IPS DF 19.7 (cell line): ENCODE measurements at regions not wholly inside any gene's neighbourhood (a gene's known extent, or its start where the extent isn't known, plus 50 kb on each side); places are given as distances from the start of the nearest gene placed in this dataset.
A peak's percentile ranks its signal among the peaks of the same experiment; 100 is the strongest.

ENCODE experiments used
- DNase-seq: peaks from one replicate; pipeline ENCODE4 v3.0.0-alpha.2; 2013; ENCODE audit warnings: low read depth, low spot score

DNA sequence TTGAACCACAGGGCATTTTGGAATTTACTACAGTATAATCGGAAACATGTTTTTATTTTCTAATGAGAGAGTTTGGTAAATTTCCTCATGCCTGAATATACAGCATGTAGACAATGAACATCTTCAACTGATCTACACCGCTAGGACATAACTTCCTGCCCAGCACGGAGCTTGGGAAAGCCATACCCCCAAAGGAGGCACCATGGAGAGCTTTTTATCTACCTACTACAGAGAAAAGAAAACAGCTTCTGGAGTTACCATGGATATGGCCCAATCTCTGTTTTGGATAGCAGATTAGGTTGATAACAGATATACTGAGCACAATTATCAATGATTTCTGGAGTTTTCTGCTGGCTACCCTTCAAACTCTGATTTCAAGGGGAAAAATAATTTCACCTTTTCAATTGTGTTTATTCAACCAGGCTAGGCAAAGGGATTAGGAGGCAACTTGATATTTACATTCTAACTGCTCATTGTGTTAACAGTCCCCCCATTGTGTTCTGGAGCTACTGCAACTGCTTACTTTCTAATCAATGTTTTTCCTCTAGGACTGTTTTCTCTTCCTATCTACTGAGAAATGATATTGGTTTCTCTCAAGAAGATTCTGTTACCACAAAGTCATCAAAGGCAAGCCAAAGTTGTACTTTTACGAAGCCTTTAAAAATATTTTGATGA is 123.0 kb upstream of the ARHGAP28 start:
- no peak for DNase-seq

GRCh38 chr18:6607343-6607742 is 122.2 kb upstream of the ARHGAP28 start:
- DNase-seq: no peak

DNA sequence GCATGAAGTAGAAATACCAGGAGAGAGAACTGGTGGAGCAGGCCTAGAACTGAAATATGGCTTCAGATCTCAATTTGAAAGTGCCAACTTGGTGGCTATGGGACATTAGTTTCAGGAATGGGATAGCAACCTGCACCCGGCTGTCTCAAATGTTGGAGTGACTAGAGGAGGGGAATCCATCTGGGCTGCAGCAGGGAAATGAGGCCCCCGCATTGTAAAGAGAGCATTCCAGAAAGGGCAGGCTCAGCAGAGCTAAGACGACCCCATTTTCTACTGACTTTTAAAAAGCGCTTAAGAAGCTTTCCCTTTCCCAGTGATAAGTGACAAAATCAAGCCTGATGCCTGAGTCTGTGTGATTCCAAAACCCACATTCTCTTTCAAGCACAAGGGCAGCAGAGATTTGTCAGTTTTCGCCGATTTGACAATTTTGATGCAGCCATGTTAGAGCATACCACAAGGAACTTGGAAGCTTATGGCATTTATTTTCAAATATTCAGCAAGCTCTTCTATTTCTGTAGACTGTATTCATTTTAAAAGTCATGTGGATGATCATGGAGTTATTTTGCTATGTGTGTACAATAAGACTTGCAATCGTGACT is 119.8 kb upstream of the ARHGAP28 start:
- no peak for DNase-seq

- DNase-seq: no peak
These were observed 119.0 kb upstream of the ARHGAP28 start for GRCh38 chr18:6610466-6610865.

- DNase-seq: peak; percentile 65
These were observed 115.9 kb upstream of the ARHGAP28 start for GRCh38 chr18:6613581-6613980.

- no peak for DNase-seq
These were observed 114.6 kb upstream of the ARHGAP28 start for GRCh38 chr18:6614952-6615351.

GRCh38 chr18:6616981-6617380 is 112.5 kb upstream of the ARHGAP28 start:
- DNase-seq: no peak

- DNase-seq: no peak
These were observed 108.1 kb upstream of the ARHGAP28 start for GRCh38 chr18:6621437-6621836.

DNA sequence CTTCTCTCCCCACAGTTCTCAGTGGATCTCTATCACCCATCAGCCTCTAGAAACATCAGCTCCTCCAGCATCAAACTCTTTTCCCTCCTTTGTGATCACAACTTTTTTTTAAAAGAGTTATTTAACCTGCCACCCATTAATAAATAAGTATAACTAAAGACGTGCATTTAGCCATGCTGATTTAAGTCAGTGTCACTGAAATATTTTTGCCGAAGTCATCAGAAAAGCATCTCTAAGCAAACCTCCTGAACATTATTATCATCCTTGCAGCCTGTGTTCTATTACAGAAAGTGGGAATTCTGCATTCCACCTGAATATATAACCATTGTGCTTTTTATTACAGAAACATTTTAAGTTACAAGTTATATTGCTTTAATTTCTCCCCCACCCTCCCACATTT is 106.2 kb upstream of the ARHGAP28 start:
- DNase-seq: no peak

GRCh38 chr18:6624271-6624660 is 105.2 kb upstream of the ARHGAP28 start:
- DNase-seq: no peak

GRCh38 chr18:6624661-6625311 is 104.7 kb upstream of the ARHGAP28 start:
- DNase-seq: no peak

GRCh38 chr18:6625481-6625880 is 104.0 kb upstream of the ARHGAP28 start:
- no peak for DNase-seq

DNA sequence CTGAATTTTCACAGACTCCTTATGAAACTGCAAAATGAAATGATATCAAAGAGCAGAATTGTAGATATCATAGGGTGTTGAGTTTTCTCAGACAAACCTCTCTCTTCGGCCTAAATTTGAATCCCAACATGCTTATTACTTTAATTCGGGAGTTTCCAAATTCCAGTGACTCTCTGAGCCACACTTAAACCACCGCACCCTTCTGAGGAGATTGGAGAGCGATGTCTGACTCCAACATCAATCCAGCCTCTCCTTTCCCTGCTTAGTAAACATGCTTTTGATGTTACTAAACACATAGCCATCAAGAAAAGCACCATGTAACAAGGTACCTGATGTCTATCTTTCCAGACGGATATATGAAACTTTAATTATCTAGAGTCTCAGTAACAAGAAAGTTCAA is 103.1 kb upstream of the ARHGAP28 start:
- DNase-seq: no peak

GRCh38 chr18:6627645-6628044 is 101.9 kb upstream of the ARHGAP28 start:
- DNase-seq: no peak

GRCh38 chr18:6628187-6628586 is 101.3 kb upstream of the ARHGAP28 start:
- no peak for DNase-seq

DNA sequence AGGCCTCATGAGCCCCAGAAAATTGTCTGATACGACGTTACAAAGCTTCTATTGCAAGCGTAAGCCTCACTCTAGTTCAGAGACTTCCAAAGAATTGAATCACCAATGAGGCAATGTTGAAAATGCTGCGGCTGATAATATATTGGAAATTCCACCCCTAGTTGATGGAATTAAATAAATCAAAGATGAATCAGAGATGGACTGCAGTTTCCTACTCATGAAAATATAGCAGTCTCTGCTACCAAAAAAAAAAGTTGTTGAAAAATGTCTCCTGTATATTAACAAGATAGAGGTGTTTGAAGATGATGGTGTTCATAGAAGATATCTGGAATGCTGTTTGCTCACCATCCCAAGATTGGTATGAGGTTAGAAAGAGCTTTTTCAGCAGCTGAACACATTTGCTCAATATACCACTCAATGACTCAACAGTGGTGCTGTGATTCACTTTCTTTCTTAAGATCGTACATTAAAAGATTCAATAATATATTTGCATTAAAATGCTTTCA is 99.8 kb upstream of the ARHGAP28 start:
- DNase-seq: no peak

GRCh38 chr18:6633310-6633709 is 96.2 kb upstream of the ARHGAP28 start:
- peak; percentile 40 for DNase-seq

DNA sequence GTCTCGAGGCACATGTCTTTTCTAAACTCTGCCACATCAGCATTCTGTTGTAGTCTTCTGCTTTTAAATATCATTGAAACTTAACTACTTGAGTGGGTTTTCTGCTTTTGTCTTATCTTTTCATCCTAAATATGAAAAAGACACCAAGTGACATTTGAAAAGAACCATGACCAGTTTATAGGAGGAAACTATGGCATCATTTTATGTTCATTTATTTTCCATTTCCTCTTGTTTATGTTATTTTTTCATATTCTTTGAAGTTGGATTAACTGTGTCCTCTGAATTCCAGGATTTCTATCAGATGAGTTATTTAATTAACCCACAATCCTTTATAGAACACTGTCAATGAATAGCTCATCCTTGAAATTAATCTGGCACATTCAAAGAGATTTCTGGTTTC is 93.4 kb upstream of the ARHGAP28 start:
- DNase-seq: no peak

- no peak for DNase-seq
These were observed 91.1 kb upstream of the ARHGAP28 start for GRCh38 chr18:6638447-6638846.

- DNase-seq: no peak
These were observed 90.2 kb upstream of the ARHGAP28 start for GRCh38 chr18:6639305-6639704.

GRCh38 chr18:6644836-6645627 is 84.5 kb upstream of the ARHGAP28 start:
- no peak for DNase-seq

DNA sequence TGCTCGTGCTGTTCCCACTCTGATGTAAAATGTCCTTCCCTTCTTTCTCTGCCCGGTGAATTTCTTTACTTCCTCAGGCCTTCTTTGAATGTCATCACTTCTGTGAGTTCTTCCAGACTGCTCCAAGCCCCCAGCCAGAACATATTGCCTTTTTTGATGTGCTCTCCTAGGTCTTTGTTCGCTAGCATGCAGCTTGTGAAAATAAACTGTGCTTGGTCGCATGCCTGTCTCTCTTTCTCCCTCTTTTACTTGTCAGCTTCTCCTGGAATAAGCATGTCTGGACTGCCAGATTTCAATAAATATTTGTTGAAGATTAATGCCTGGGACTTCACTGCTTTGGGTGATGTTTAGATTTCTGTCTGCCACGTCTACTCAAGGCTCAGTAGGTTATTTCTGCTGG is 82.7 kb upstream of the ARHGAP28 start:
- no peak for DNase-seq
